Fibroblast of mammary gland (primary cell): ENCODE measurements at regions not wholly inside any gene's neighbourhood (a gene's known extent, or its start where the extent isn't known, plus 50 kb on each side); places are given as distances from the start of the nearest gene placed in this dataset.

Experiments used
- DNase-seq: peaks from one replicate; pipeline ENCODE4 v3.0.0-alpha.2; 2010; ENCODE audit warnings: low read depth
- H3K4me3 ChIP-seq: 2 replicates; pipeline ENCODE4 v1.5.1; 2011; ENCODE audit warnings: low read depth, mild to moderate bottlenecking, low read length, moderate library complexity; ENCODE audit not compliant: control insufficient read depth
- TF ChIP-seq, protein P1 (sequence below): conservative IDR thresholded peaks from 2 replicates; pipeline ENCODE4 v1.5.1; 2011; ENCODE audit warnings: low read depth, low read length, inconsistent platforms; ENCODE audit not compliant: control insufficient read depth, insufficient read depth

DNA sequence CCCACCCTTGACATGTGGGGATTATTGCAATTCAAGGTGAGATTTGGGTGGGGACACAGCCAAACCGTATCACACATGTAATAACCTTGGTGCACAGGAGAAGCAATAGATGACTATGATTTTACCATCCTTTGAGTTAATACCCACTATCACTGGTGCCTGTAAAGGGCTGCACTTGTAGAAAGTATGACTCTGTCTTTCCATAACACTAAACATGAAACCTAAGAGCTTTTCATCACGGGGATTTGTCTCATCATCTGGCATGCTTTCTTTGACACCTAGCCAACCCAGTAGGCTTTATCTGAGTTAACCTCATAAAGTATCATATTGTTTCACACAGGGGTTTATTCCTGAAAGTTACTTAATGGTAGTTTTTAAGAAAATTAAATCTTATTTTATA lies 188.9 kb upstream of the TNC start:
- TF ChIP-seq, protein P1, sequence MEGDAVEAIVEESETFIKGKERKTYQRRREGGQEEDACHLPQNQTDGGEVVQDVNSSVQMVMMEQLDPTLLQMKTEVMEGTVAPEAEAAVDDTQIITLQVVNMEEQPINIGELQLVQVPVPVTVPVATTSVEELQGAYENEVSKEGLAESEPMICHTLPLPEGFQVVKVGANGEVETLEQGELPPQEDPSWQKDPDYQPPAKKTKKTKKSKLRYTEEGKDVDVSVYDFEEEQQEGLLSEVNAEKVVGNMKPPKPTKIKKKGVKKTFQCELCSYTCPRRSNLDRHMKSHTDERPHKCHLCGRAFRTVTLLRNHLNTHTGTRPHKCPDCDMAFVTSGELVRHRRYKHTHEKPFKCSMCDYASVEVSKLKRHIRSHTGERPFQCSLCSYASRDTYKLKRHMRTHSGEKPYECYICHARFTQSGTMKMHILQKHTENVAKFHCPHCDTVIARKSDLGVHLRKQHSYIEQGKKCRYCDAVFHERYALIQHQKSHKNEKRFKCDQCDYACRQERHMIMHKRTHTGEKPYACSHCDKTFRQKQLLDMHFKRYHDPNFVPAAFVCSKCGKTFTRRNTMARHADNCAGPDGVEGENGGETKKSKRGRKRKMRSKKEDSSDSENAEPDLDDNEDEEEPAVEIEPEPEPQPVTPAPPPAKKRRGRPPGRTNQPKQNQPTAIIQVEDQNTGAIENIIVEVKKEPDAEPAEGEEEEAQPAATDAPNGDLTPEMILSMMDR, result no peak
- H3K4me3 ChIP-seq, result no peak overlapping the region
- DNase-seq, result peak; percentile 56

DNA sequence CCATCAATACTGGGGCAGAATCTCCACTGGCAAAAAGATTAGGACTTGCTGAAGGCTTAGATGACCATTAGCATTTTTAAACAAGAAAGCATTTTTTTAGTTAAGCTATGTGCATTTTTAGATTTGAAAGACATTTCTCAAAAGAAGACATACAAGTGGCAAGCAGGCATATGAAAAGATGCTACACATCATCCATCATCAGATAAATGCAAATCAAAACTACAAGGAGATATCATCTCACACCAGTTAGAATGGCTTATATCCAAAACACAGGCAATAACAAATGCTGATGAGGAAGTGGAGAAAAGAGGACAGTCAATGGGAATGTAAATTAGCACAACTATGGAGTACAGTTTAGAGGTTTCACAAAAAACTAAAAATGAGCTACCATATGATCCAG lies 195.6 kb upstream of the TNC start:
- no peak overlapping the region for H3K4me3 ChIP-seq
- TF ChIP-seq, protein P1, result no peak
- DNase-seq, result no peak

DNA sequence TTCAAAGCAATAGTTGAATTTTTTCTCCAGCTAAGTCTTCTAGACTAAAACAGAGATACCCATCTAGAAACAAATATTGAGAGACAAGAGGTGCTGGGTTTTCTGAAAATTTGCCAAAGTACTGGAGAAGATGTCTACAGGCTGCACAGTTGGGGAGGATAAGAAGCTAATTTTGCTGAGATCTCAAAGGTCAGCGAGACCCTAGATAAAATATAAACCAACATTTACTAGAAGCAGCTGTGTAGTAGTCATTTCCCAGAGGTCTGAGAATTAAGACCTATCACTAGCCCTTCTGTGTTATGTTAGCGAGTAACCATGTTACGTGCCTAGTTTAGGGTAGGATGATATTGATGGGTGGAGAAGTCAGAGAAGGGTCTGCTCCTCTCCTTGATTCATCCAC lies 208.5 kb upstream of the TNC start:
- TF ChIP-seq, protein P1, result no peak
- no peak for DNase-seq
- no peak overlapping the region for H3K4me3 ChIP-seq

DNA sequence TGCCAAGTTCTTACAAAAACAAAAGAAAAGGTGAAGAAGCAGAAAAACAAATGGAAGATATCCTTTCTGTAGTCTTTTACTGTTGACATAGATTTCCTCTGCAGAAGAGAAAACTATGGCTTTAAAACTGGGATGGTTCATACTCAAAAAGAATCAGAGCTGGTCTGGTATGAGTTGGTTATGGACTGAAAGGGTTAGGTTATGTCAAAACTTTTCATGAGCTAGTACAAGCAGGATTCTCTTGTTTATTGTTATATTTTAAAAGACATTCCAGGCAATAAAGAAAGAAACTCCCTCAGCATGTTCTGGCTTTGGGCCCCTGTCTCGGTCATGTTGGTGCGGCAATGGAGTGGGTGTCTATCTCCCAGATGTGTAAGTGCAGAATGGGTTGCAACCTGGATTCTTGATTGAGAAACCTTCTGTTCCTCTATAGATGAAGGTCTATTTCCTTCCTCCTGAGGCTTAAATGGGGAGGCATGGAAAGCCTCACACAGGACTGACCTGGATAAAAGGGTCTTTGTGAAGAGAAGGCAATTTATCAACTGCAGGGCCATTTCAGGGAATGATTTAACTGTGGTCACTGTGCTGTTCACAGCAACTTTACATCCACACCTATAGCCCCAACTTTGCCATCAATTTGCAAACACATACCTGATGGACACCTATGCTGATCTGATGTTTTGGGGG lies 209.6 kb upstream of the TNC start:
- peak; percentile 66 for DNase-seq
- TF ChIP-seq, protein P1, result no peak
- no peak overlapping the region for H3K4me3 ChIP-seq

DNA sequence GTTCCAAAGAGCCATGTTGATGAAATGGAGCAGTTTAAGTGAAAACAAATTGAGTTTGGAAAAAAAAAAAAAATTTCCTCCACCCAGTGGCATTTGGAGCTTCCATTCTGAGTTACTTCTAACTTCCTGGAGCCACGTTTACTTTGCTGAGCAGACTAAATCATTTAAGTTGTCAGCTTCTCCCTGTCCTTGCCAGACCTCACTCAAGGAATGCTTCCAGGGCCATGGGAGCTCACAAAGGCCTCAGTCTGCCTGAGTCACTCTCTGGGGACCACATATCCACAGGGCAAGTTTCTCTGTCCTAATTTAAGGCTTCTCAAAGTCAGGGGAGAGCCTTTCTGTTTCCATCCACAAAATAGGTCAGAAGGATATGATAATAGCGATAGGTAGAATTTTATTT lies 210.3 kb upstream of the TNC start:
- TF ChIP-seq, protein P1, result no peak
- DNase-seq, result peak; percentile 90
- no peak overlapping the region for H3K4me3 ChIP-seq

DNA sequence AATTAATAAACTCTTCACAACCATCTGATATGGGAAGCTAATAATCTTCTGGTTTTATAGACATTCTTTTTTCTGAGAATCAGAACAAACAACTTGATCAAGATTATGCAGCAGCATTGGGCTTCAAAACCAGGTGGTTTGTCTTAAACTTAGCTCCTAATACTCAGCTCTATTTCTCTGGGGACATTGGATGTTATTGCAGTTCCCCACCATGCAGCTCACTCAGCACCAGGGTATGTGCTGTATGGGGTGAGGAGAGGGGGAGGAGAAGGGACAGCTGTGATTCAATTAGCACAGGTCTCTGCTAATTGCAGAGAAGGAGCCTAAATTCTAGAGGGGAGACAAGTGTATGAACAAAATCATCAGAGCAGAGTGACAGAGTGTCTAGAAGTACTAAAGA lies 210.7 kb upstream of the TNC start:
- H3K4me3 ChIP-seq, result no peak overlapping the region
- TF ChIP-seq, protein P1, result no peak
- DNase-seq, result peak; percentile 26
